GM12875 (cell line): ENCODE measurements at regions not wholly inside any gene's neighbourhood (a gene's known extent, or its start where the extent isn't known, plus 50 kb on each side); places are given as distances from the start of the nearest gene placed in this dataset.

Experiments used
- H3K4me3 ChIP-seq: one replicate; pipeline ENCODE4 v1.5.1; 2011; ENCODE audit warnings: low read depth, low read length, control low read depth
- TF ChIP-seq, protein P1 (sequence below): IDR thresholded peaks from 2 replicates; pipeline ENCODE4 v1.5.1; 2011; ENCODE audit warnings: low read depth, mild to moderate bottlenecking, control low read depth, inconsistent platforms, low read length, moderate library complexity, borderline replicate concordance; ENCODE audit not compliant: insufficient read depth

DNA sequence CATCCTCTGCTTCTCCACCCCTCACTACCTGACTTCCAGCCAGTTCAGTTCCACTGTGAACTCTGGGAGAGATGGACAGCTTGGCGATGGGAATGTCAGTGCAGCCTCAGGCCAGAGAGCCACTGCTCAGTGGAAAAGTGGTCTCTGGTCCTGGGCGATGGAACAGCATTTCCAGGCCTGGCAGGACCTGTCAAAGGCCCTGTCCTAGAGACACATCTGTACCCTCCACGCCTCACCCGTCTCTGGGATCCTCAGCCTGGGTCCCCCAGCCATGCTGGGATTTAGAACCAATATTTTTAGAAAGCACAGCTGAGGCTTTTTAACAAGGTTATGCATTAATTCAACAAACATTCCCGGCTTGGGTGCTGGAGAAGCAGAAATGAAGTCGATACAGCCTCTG is 165.7 kb downstream of the MN1 start:
- TF ChIP-seq, protein P1, sequence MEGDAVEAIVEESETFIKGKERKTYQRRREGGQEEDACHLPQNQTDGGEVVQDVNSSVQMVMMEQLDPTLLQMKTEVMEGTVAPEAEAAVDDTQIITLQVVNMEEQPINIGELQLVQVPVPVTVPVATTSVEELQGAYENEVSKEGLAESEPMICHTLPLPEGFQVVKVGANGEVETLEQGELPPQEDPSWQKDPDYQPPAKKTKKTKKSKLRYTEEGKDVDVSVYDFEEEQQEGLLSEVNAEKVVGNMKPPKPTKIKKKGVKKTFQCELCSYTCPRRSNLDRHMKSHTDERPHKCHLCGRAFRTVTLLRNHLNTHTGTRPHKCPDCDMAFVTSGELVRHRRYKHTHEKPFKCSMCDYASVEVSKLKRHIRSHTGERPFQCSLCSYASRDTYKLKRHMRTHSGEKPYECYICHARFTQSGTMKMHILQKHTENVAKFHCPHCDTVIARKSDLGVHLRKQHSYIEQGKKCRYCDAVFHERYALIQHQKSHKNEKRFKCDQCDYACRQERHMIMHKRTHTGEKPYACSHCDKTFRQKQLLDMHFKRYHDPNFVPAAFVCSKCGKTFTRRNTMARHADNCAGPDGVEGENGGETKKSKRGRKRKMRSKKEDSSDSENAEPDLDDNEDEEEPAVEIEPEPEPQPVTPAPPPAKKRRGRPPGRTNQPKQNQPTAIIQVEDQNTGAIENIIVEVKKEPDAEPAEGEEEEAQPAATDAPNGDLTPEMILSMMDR, result no peak
- H3K4me3 ChIP-seq, result no peak overlapping the region

DNA sequence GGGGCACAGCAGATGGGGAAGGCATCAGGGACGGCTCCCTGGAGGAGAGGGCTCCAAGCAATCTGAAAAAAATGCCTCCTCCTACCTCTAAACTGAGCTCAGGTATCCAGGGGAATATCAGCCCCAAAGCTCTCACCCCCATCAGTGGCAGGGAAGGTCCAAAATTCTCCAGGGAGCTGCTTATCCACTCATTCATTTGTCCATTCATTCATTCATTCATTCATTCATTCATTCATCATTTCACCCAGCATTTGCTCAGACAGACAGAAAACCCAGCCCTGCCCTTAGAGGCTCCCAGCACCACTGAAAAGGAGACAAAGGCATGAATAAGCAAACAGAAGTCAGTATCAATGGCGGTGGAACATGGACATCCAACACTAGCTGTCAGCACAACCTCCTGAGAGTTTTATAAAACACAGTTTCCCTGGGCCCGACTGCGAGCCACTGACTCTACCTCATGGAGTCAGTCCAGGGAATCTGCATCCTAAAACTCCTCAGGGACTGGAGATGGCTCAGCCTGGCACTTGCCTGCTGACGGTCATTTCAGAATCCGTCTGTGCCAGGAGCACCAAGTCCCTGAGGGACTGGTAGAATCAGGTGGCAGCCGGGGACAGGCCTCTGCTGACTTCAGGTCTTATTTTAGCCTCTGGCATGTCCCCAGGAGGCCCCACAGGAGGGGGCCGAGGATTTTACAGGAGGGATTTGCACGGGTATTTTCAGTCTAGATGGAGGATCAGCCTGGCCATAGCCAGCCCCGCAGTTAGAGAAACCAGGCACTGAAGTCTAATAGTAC is 164.6 kb downstream of the MN1 start:
- H3K4me3 ChIP-seq, result no peak overlapping the region
- TF ChIP-seq, protein P1, result no peak

DNA sequence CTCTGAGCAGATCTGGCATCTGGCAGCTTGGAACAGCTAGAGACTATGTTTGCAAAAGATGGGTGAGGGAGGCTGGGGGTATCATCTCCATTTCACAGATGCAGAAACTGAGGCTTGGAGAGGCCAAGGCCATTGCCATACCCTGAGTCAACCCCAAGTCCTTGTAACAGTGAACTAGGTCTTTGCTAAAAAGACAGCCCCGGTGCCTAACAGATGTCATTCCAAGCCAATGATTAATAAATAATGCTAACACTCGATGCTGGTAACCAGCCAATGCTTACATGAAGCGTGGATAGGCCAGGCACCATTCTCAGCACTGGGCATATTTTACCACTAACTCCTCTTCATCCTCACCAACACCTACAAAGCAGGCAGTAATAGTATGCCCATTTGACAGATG is 164.0 kb downstream of the MN1 start:
- no peak overlapping the region for H3K4me3 ChIP-seq
- TF ChIP-seq, protein P1, result no peak

DNA sequence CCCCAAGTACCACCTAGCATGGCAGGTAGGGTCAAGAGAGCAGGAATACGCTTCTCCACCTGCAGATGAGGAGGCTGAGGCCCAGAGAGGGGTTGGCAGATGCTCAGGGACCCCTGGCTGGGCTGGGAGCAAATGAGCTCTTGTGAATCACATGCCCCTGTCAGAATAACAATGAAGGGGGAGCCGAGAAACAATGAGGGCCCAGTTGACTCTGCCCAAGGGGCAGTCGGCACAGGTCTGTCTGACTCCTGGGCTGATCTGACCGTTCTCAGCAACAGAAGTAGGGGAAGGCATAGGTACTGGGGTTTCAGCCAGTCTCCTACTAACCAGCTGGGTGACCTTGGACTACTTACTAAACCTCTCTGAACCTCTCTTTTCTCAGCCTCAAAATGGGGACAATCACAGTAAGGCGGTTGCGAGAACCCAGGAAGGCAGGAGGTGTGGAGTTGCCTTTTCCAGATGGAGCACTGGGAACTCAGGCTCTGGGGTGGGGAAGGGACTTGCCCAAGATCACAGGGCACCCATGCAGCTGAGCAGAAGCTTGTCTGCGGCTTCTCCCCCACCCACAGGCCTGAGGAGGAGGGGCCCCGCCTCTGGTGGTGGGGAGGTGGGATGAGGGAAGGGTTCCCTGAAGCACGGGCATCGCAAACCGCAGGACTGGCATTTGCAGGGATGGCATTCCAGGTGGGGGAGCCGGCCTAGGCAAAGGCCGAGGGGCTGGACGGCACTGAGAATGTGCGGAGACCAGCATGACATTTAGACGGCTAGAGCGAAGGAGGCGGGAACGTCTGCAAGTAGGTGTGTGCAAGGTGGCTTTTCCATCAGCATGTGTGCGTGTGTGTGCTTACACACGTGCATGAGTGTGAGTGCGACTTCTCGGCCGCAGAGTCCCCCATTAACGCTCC is 163.0 kb downstream of the MN1 start:
- no peak overlapping the region for H3K4me3 ChIP-seq
- TF ChIP-seq, protein P1, result no peak

DNA sequence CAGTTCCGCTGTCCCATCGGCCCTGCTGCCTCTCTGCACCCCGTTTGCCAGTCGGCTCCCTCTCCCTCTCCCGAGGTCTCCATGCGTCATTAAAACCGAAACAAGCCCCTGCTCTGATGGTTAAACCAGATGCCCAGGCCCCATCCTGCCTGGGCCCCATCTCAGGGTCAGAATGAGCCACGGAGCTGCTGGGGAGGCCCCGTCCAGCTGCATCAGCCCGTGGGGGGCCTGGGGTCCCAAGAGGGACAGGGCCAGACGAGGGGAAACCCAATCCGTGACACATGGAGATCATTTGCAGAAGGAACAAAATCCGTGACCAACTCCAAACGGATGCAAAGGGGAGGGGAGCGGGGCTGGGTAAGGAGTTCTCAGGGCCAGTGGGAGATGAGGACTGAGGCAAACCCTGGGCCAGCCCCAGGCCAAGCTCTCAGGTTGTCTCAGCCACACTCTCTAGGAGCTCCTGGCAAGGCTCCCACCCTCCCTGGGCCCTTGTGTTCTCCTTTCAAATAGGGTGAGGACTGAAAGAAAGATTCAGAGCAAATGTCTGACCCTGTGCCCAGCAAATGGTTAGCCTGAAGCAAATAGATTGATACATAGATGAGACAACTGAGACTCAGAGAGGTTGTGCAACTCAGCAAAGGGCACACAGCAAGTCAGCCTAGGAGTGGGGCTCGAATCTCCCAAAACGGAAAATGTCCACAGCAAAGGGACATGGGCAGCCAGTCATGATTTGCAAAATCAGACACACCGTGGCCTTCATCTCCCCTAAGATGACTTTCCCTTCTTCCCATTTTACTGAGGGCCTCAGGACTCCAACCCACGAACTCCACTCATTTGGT is 162.1 kb downstream of the MN1 start:
- H3K4me3 ChIP-seq, result no peak overlapping the region
- TF ChIP-seq, protein P1, result no peak

DNA sequence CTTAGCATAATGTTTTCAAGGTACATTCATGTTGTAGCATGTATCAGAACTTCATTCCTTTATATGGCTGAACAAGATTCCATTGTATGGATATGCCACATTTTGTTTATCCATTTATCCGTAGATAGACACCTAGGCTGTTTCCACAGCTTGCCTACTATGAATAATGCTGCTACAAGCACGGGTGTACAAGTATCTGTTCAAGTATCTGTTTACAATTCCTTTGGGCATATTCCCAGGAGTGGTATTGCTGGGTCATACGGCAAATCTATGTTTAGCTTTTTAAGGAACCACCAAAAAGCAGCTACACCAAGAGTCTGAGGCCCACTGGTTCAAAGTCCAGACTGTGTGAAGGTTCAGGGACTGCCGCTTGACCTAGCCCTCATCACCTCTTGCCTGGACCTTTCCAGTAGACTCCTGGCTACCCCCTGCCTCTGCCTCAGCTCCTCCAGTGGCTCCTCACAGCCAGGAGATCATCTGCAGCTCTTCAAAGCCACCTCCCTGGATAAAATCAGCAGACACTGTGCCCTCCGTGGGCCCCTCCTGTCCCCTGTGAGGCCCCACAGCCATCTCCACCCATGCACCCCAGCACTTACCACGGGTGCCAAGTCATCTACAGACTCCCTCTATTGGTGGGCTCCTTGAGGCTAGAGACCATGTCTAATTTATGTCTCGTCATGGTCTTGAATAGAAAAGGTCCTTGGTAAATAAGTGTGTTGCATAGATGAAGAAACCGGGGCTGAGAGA is 160.3 kb downstream of the MN1 start:
- no peak overlapping the region for H3K4me3 ChIP-seq
- TF ChIP-seq, protein P1, result no peak
